ENCODE measurements at regions not wholly inside any gene's neighbourhood (a gene's known extent, or its start where the extent isn't known, plus 50 kb on each side); places are given as distances from the start of the nearest gene placed in this dataset.

DNA sequence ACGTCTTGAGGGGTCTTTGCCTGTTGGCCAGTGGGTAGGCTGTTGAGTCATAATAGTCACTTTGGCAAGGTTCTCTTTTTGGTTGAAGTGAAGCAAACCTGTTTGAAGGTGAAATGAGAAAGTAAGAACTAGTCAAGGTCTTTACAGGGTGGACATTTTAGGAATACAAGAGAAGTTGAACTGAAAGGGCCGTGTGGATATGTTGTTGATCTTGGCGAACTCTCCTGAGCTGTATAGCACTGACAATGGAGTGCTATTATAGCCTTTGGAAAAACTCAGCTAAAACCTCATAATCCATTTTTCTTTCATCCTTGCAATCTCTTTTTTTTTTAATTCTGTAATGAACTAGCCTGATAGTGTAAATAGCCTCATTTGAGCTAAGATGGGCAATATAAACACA, 248.1 kb downstream of the MEIS1 start:
- H3K27ac ChIP-seq (ENCODE audit: low read length), result no peak overlapping the region
- no peaks in the 10 kb centered on the region for H3K36me3 ChIP-seq (ENCODE audit: insufficient read depth, low read length)
- TF ChIP-seq POLR2AphosphoS5 (IDR thresholded peaks at IDR 0.05) (no peak), EP300 (conservative IDR thresholded peaks at IDR 0.05; ENCODE audit: poor library complexity, severe bottlenecking) (no peak), MXI1 (conservative IDR thresholded peaks at IDR 0.05; ENCODE audit: poor library complexity, severe bottlenecking) (no peak), TAF1 (IDR thresholded peaks at IDR 0.05; ENCODE audit: low read depth) (no peak), EZH2 (IDR thresholded peaks at IDR 0.05; ENCODE audit: borderline replicate concordance, insufficient read depth, low read length, poor library complexity, severe bottlenecking) (no peak), RAD21 (conservative IDR thresholded peaks at IDR 0.05) (no peak)
- TF ChIP-seq, protein P1, sequence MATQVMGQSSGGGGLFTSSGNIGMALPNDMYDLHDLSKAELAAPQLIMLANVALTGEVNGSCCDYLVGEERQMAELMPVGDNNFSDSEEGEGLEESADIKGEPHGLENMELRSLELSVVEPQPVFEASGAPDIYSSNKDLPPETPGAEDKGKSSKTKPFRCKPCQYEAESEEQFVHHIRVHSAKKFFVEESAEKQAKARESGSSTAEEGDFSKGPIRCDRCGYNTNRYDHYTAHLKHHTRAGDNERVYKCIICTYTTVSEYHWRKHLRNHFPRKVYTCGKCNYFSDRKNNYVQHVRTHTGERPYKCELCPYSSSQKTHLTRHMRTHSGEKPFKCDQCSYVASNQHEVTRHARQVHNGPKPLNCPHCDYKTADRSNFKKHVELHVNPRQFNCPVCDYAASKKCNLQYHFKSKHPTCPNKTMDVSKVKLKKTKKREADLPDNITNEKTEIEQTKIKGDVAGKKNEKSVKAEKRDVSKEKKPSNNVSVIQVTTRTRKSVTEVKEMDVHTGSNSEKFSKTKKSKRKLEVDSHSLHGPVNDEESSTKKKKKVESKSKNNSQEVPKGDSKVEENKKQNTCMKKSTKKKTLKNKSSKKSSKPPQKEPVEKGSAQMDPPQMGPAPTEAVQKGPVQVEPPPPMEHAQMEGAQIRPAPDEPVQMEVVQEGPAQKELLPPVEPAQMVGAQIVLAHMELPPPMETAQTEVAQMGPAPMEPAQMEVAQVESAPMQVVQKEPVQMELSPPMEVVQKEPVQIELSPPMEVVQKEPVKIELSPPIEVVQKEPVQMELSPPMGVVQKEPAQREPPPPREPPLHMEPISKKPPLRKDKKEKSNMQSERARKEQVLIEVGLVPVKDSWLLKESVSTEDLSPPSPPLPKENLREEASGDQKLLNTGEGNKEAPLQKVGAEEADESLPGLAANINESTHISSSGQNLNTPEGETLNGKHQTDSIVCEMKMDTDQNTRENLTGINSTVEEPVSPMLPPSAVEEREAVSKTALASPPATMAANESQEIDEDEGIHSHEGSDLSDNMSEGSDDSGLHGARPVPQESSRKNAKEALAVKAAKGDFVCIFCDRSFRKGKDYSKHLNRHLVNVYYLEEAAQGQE (IDR thresholded peaks at IDR 0.05; ENCODE audit: borderline replicate concordance), result no peak
- TF ChIP-seq, protein P2, sequence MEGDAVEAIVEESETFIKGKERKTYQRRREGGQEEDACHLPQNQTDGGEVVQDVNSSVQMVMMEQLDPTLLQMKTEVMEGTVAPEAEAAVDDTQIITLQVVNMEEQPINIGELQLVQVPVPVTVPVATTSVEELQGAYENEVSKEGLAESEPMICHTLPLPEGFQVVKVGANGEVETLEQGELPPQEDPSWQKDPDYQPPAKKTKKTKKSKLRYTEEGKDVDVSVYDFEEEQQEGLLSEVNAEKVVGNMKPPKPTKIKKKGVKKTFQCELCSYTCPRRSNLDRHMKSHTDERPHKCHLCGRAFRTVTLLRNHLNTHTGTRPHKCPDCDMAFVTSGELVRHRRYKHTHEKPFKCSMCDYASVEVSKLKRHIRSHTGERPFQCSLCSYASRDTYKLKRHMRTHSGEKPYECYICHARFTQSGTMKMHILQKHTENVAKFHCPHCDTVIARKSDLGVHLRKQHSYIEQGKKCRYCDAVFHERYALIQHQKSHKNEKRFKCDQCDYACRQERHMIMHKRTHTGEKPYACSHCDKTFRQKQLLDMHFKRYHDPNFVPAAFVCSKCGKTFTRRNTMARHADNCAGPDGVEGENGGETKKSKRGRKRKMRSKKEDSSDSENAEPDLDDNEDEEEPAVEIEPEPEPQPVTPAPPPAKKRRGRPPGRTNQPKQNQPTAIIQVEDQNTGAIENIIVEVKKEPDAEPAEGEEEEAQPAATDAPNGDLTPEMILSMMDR (IDR thresholded peaks at IDR 0.05; ENCODE audit: poor library complexity, severe bottlenecking), result no peak
- H3K9me3 ChIP-seq (ENCODE audit: low read length), result no peaks in the 10 kb centered on the region
- no peak overlapping the region for H3K4me2 ChIP-seq (ENCODE audit: low read length)
- no peak overlapping the region for H3K9ac ChIP-seq (ENCODE audit: low read length)
- H2AFZ ChIP-seq (ENCODE audit: low read depth, low read length), result no peak overlapping the region
- H3K4me3 ChIP-seq (ENCODE audit: low read length), result no peak overlapping the region
- no peaks in the 10 kb centered on the region for H3K79me2 ChIP-seq (replicated peaks; ENCODE audit: insufficient read depth, low read length)
- no peaks in the 10 kb centered on the region for H3F3A ChIP-seq (ENCODE audit: insufficient read depth, low read length, poor library complexity, severe bottlenecking)
- no peaks in the 10 kb centered on the region for H3K9me2 ChIP-seq (ENCODE audit: insufficient read depth, low read length)
- no peaks in the 10 kb centered on the region for H3K27me3 ChIP-seq (ENCODE audit: insufficient read depth, low read depth, low read length)
- no peaks in the 10 kb centered on the region for H4K20me1 ChIP-seq (ENCODE audit: insufficient read depth)

DNA sequence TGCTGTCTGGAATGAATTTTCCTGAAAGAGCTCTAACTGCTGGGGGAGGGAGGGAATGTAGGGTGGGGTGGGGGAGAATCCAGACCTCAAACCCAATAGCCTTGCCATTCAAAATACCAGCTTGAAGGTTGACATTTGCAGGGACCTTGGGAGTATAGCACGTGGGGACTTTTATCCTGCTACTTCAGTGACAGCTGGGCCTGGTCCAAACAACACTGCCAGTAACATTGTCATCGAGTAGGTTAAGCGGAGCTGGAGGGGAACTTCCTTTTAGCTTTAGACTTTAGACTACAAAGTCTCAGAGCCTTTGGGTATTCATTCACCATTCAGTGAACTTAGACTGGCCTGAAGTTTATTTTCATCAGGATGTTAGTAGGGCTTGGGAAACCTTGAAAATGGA, 248.7 kb downstream of the MEIS1 start:
- Histone ChIP-seq H3F3A (ENCODE audit: insufficient read depth, low read length, poor library complexity, severe bottlenecking) (no peaks in the 10 kb centered on the region), H3K36me3 (ENCODE audit: insufficient read depth, low read length) (no peaks in the 10 kb centered on the region), H2AFZ (ENCODE audit: low read depth, low read length) (no peak overlapping the region), H3K79me2 (replicated peaks; ENCODE audit: insufficient read depth, low read length) (no peaks in the 10 kb centered on the region), H3K27me3 (ENCODE audit: insufficient read depth, low read depth, low read length) (no peaks in the 10 kb centered on the region), H3K9me2 (ENCODE audit: insufficient read depth, low read length) (no peaks in the 10 kb centered on the region), H4K20me1 (ENCODE audit: insufficient read depth) (no peaks in the 10 kb centered on the region), H3K27ac (ENCODE audit: low read length) (no peak overlapping the region), H3K9me3 (ENCODE audit: low read length) (no peaks in the 10 kb centered on the region), H3K4me2 (ENCODE audit: low read length) (no peak overlapping the region), H3K9ac (ENCODE audit: low read length) (no peak overlapping the region), H3K4me3 (ENCODE audit: low read length) (no peak overlapping the region)
- no peak for TF ChIP-seq RAD21 (conservative IDR thresholded peaks at IDR 0.05)
- TF ChIP-seq, protein P2 (IDR thresholded peaks at IDR 0.05; ENCODE audit: poor library complexity, severe bottlenecking), result no peak
- no peak for TF ChIP-seq EP300 (conservative IDR thresholded peaks at IDR 0.05; ENCODE audit: poor library complexity, severe bottlenecking)
- no peak for TF ChIP-seq EZH2 (IDR thresholded peaks at IDR 0.05; ENCODE audit: borderline replicate concordance, insufficient read depth, low read length, poor library complexity, severe bottlenecking)
- TF ChIP-seq POLR2AphosphoS5 (IDR thresholded peaks at IDR 0.05), result no peak
- TF ChIP-seq, protein P1 (IDR thresholded peaks at IDR 0.05; ENCODE audit: borderline replicate concordance), result no peak
- TF ChIP-seq TAF1 (IDR thresholded peaks at IDR 0.05; ENCODE audit: low read depth), result no peak
